Thyroid gland (tissue), 4 donors: ENCODE measurements at regions not wholly inside any gene's neighbourhood (a gene's known extent, or its start where the extent isn't known, plus 50 kb on each side); places are given as distances from the start of the nearest gene placed in this dataset.

Source experiments
- CTCF ChIP-seq, 6 experiments: fragments of 200-600 bp in 3 of 6; fragments of 450-650 bp in 3 of 6; sonication (generic) in 3 of 6; IDR thresholded peaks; one replicate each; pipeline ENCODE4 v1.5.1; 2016 to 2019; ENCODE audit warnings: antibody characterized with exemption in 6 of 6, mild to moderate bottlenecking in 2 of 6, inconsistent platforms in 1 of 6, moderate library complexity in 1 of 6
- POLR2A ChIP-seq, 2 donors: fragments of 450-650 bp; IDR thresholded peaks; one replicate each; pipeline ENCODE4 v1.6.1; 2017; ENCODE audit warnings: antibody characterized with exemption in 2 of 2, mild to moderate bottlenecking in 2 of 2, moderate library complexity in 1 of 2

- TF ChIP-seq CTCF (IDR thresholded peaks at IDR 0.05) (no peak), POLR2A (IDR thresholded peaks at IDR 0.05) (no peak)
Measured at GRCh38 chr14:34334329-34334728, 127.7 kb downstream of the SPTSSA start.
